Daoy (cell line): ENCODE measurements at regions not wholly inside any gene's neighbourhood (a gene's known extent, or its start where the extent isn't known, plus 50 kb on each side); places are given as distances from the start of the nearest gene placed in this dataset.
"Not testable (repeated sequence)": the region's sequence is repeated elsewhere in the genome, so short reads cannot be mapped to it uniquely, and the experiment has no call there.

Source experiments
- DNase-seq: peaks from one replicate; pipeline ENCODE4 v3.0.0-alpha.2; 2015; ENCODE audit warnings: low read depth

DNA sequence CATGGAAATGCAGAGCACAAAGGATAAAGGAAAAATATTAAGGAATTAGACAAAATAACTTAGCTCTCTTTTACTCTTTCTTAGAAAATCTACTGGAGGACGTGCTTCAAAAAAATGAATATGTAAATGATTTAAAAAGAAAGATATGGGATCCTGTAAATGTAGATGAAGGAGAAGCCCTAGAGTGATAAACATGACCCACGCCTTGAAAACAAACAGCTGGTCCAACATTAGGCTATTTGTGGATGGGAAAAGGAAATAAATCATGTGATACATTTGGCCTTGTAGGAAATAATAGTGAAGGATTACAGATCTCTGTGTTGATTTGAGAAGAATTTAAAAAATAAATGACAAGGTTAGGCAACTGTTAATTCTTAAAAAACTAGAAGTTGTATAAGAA, 492.1 kb upstream of the SLC39A10 start:
- no peak for DNase-seq

DNA sequence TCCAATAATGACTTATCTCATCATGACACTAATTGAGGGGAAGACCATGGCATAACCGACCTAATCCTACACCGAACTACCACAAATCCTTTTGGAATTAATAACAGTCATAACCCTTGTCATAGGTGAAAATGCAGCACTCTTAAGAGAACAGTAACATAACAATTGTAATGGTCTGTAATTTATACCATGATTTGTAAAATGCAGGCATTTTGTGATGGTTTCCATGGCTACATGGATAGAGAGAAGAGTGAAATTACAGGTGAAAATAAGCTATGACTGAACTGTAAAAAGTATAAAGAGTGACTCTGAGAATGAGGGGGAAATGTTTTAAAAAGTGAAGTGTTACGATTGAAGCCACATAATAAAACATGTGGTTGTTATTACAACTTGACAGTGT, 494.1 kb upstream of the SLC39A10 start:
- DNase-seq: no peak

DNA sequence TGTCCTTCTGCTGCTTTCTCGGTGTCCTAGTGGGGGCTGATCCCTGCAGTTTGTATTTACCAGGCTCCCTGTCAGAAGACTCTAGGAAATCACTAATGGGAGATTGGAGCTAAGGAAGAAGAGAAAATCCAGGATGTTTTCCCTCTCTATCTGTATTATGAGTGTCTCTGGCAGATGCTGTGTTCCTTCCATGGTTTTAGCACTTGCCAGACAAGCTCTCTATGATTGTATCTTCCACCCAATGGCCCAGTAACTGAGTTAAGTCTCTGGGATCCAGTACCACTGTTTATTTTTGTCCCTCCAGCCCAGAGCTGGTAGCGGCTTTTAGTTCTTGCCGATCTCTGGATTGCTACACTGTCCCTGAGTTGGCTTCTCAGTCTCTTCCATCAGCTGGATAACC, 494.8 kb upstream of the SLC39A10 start:
- DNase-seq: no peak

DNA sequence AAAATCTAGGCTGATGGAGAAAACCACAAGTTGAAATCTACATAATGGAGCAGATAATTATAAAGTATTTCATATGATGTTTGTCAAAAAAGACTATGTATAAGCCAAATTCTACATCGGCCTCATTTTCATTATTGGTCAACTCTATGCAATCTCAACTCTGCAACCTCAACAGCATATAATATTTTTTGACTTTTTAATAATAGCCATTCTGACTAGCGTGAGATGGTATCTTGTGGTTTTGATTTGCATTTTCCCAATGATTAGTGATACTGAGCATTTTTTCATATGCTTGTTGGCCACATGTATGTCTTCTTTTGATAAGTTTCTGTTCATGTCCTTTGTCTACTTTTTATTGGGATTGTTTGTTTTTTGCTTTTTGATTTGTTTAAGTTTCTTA, 496.1 kb upstream of the SLC39A10 start:
- no peak for DNase-seq

DNA sequence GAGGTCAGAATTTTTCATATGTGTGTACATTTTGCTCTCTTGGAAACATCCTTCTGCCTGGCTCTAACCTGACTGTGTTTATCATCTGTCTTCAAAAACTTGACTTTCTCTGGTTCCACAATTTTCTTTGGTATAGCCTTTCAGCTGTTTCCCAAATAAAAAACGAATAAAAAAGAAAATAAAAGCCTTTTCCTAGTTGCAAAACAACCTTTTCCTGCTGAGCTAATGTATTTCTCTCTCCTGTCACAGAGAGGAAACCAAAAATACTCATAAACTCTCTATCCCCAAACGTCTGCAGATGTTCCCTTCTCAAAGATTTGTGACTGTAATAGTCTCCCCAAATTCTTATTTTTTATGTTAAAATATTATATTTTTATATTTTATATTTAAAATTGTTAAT, 505.3 kb upstream of the SLC39A10 start:
- no peak for DNase-seq

DNA sequence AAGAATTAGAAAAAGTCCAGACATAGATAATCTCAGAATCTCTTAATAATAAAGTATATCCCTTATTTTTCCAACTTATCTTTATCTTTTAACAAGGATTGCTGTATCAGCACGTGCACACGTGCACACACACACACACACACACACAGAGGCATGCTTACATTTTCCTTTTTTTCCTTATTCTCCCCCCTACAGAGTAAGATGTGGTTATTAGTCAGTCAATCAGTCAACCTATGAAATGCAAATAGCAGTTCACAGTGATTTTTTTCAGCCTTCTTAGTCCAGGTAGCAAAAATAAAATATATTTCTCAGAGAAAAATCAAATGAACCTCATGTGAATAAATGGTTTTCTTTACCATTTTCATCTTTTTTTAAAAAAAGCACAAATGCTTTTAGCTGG, 506.2 kb upstream of the SLC39A10 start:
- no peak for DNase-seq

DNA sequence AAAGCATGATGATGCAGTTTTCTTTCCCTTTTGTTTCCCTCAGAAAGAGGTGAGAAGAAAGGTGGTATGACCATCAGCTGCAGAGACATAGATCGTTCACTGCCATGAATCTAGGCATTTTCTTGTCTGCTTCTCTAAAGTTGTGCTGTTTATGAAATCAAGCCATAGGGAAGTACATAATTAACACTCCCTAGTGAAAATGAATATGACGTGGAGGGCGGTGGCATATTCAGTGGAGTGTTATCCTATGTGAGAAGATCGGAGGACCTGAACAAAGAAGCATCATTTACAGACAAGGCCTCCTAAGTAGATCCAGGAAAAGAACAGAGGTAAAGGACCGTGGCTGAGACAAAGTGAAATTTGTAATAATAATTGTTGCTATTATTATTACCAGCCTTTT, 509.0 kb upstream of the SLC39A10 start:
- no peak for DNase-seq

DNA sequence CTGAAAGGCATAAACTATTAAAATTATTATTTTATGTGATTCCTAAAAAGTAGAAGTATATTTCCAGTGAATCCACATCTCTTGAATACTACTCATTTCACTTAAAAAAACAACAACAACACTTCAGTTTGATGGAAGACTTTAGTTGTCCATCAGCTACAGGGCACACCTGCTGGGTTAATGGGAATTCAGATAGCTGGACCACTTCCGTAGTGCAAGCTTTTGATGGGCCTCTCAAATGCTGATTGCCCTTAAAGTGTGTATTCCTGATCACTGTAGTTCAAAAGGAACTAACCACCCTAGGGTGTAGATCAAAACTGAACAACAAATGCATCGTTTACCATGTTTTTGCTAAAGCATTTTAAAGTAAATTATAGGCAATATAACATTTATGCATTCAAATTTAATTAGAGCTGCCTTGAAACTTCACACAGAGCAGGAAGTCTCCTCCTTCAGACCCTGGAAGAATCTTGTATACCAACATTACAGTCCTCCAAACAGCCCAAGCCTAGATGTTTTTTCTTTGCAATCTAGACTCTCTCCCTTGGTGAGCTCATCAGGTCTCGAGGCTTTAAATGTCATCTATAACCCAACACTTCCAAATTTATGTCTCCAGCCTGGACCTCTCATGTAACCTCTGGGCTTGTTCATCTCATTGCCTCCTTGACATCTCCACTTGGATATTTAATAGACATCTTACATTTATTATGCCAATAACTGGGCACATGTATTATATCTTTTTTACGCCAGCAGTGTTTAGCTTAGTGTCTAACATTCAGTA, 510.1 kb upstream of the SLC39A10 start:
- DNase-seq: no peak

DNA sequence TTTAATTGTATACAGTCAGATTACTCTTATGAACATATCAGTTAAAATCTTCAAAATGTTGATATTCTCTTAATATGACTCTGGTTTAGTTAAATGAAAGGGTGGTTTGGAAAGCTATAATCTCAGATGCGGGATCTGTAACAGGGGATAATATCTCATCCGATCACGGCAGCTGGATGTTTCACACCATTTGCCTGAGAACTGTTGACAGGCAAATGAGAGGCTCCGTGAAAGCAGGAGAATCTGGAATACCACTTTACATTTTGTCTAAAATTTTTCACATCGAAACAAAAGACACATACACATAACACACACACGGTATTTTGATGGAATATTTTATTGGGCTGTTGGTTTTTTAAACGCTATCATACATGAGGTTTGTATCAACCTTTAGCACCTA, 518.6 kb upstream of the SLC39A10 start:
- no peak for DNase-seq

DNA sequence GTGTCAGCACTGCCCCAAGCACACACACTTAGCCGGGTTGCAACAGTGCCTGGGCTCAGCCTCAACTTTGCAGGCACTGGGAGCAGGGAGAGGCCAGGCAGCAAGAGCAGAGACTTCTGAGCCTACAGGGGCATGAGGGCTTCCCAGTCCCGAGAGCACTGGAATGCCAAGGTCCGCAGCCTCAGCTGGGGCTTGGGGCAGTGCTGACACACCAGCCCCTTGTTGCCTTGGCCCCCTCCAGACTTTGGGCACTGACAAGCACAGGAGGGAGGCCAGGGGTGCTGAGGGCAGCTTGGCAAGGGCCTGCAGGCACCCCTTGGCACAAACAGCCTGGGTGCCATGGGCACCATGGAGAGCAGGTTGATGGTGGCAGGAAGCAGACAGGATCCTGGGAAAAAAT, 531.1 kb upstream of the SLC39A10 start:
- not testable (repeated sequence) for DNase-seq

DNA sequence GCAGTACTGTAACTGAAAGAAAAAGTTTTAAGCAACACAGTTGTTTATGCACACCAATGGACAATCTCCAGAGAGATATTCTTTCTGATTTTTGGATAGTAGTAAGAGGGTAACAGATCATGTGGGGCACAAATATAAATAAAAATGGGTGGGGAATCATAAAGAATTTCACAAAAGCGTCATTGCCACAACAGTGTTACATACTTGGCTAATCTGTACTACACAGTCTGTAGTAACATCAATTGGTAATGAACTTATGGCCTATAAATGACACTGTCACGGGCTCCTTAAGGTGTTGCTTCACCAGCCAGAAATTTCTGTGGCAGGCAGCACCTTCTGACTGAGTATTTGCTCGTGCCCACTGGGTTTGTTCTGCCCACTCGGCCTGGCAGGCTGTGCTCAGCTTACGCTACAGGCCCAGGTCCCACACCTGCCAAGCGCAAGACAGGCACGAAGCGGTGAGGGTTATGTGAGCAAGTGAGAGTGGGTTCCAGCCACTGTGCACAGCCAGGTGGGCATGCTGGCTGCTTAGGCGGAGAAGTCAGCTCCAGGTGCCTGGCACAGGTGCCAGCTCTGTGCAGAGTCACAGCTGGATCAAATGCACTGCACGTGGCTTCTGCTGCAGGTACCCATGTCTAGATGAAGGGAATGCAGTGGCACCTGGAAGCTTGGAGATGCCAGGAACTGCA, 532.5 kb upstream of the SLC39A10 start:
- no peak for DNase-seq

DNA sequence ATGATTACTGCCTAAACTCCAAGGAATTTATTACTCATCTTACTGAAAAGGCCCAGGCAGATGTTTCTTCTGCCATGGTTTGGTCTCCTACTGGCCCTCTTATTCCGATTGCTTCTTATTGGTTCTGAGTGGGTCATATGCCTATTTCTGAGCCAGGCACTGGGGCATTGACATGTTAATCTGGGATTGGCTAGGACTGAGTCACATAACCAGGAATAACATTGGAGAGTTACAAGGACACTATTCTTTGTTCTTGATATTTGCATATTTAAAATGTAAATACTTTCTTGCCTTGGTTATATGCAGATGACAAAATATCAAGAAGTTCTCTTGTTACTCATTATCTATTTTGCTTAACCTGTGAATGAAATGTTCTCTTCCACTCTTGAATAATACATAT, 534.4 kb upstream of the SLC39A10 start:
- DNase-seq: no peak

DNA sequence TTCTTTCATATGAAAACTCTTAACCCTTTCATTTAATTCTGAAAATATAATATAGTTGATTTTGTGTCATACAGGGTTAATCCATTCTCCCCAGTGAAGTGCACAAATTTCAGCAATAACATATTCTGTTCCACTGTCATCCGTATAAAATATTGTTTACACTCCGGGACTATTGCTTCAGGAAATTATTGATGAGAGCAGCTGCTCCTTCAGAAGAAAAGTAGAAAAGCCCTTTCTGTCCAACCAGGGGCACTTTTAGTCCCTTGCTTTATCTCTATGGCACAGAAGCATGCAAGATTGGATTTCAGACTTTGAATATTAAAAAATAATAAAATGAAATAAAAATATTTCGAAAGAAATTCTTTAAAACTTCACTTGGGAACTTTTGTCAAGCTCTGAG, 535.7 kb upstream of the SLC39A10 start:
- no peak for DNase-seq

DNA sequence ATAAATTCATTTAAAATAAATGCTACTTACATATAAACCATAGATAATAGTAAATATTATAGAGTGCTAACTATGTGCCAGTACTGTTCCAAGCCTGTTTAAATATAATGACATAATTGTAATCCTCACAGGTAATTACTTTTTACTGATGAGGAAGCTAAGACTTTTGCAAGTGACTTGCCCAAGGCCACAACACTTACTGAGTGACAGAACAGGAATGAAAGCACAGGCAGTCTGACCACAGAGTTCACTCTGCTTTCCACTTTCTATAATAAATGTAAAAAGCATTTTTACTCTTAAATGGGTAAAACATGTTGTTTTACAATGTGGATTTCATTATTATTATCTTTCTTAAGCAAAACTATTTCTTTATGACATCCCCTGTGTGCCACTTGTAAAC, 537.8 kb upstream of the SLC39A10 start:
- no peak for DNase-seq

DNA sequence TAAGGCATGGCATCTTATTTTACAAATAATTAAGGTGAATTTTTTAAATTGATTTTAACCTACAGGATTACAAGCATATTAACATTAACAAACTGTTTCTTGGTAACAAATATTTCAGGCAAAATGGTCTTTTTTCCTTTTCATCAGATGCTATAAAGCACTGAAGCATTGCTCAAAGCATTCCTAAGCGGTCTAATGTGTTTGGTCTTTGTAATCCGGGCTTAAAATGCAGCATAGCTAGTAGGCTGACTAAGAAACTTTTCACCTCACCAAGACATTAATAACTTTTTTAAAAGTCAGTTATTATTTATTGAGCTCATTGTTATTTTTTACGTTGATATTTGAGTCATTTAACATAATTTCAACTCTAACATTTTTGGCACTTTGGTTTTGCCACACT, 538.8 kb upstream of the SLC39A10 start:
- DNase-seq: no peak

DNA sequence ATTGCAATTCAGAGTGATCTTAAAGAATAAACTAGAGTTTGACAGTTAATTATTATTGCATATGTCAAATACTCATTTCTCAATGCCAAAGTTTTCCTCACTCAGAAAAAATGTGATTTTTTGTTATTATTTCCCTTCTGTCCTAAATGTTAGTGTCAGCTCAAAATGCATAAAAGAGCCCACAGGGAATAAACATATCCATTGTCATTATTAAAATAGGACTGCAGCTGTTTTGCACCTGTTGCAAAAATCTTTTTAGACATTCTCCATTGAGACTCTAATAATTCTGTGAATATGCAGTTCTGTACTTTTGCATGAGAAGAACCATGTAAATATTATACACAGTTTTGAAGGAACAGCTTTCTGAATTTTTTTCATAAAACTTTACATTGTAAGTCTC, 540.0 kb upstream of the SLC39A10 start:
- DNase-seq: no peak

DNA sequence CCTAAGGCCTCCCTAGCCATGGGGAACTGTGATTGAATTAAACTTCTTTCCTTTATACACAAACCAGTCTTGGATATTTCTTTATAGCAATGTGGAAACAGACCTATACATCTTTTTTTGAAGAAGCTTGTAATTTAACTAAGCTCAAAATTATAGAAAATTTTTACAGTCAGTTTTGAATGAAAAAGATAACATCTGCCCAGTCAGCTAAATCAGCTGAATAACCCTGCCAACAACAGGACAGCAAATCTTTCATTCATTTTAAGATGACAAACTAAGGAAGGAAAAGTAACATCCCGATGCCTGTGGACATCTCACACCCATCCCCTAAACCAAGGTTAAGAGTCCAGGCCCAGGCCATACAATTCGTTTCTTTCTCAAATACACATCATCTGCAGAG, 541.3 kb upstream of the SLC39A10 start:
- DNase-seq: no peak

DNA sequence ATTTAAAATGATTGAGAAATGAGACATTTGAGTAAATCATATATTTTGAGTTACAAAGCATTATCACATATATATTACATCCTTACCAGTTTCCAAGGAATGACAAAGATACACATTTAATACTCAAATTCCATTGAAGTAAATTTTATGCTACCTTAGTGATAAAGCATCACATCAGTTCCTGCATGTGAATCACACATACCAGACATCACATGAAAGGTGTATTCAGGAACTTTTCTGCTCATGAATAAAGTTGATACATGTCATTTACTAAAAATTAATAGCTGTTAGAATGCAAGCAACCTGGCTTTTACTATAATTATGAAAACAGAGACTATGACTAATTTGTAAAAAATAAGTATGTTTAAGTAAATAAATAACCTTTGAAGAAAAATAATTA, 548.8 kb upstream of the SLC39A10 start:
- no peak for DNase-seq

DNA sequence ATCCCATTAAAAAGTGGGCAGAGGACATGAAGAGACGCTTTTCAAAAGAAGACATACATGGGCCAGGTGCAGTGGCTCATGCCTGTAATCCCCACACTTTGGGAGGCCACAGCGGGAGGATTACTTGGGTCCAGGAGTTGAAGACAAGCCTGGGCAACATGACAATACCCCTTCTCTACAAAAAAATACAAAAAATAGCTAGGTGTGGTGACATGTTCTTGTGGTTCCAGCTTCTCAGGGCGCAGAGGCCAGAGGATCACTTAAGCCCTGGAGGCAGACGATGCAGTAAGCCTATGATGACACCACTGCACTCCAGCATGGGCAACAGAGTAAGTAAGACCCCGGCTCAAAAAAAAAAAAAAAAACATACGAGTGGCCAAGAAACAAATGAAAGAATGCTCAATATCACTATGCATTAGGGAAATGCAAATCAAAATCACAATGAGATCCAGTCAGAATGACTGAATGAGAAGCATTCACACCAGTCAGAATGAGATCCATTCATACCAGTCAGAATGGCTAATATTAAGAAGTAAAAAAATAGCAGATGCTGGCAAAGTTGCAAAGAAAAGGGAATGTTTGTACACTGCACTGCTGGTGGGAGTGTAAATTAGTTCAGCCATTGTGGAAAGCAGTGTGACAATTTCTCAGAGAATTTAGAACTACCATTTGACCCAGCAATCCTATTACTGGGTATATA, 550.2 kb upstream of the SLC39A10 start:
- no peak for DNase-seq

DNA sequence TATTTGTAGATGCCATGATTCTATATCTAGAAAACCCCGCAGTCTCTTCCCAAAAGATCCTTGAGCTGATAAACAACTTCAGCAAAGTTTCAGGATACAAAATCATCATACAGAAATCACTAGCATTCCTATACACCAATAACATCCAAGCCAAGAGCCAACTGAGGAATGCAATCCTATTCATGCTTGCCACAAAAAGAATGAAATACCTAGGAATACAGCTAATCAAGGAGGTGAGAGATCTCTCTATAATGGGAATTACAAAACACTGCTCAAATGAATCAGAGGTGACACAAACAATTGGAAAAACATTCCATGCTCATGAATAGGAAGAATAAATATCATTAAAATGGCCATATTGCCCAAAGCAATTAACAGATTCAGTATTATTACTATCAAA, 551.4 kb upstream of the SLC39A10 start:
- no peak for DNase-seq

DNA sequence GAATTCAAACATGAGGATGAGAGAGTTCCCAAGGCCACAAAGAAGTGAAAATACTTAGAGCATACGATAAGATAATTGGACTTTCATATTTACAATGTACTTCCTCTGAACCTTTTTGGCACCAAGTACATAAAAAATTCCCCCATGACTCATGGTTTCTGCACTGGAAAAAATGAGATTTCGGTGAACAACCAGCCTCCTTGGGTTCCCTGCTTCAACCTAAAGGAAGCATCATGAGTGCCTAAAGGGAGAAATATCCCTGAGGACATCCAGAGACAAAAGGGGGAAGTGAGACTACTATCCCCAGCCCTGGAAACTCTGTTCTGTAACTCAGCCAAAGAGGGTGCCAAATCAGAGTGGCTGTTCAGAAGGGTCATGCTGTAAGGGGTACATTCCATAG, 562.7 kb upstream of the SLC39A10 start:
- no peak for DNase-seq

DNA sequence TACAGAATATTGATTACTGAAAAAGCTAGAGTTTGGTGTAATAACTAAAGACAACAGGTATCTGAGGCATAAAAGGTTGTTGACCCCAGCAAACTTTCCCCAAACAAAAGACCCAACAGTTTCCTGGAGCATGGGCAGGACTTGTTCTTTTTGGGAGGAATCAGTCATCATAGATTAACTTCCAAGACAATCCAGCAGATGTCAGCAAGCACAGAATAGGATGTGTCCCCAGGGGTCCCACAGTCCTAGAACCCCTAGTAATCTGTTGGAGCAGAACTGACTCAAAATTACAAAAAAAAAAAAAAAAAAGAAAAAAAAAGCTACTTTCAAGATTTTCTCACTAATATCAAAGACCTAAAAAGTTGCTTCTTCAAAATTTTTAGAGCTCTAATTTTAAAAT, 564.7 kb upstream of the SLC39A10 start:
- DNase-seq: no peak

DNA sequence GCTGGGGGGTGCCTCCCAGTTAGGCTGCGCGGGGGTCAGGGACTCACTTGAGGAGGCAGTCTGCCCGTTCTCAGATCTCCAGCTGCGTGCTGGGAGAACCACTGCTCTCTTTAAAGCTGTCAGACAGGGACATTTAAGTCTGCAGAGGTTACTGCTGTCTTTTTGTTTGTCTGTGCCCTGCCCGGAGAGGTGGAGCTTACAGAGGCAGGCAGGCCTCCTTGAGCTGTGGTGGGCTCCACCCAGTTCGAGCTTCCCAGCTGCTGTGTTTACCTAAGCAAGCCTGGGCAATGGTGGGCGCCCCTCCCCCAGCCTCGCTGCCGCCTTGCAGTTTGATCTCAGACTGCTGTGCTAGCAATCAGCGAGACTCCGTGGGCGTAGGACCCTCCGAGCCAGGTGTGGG, 584.2 kb upstream of the SLC39A10 start:
- DNase-seq: not testable (repeated sequence)
